ENCODE measurements at regions not wholly inside any gene's neighbourhood (a gene's known extent, or its start where the extent isn't known, plus 50 kb on each side); places are given as distances from the start of the nearest gene placed in this dataset.

DNA sequence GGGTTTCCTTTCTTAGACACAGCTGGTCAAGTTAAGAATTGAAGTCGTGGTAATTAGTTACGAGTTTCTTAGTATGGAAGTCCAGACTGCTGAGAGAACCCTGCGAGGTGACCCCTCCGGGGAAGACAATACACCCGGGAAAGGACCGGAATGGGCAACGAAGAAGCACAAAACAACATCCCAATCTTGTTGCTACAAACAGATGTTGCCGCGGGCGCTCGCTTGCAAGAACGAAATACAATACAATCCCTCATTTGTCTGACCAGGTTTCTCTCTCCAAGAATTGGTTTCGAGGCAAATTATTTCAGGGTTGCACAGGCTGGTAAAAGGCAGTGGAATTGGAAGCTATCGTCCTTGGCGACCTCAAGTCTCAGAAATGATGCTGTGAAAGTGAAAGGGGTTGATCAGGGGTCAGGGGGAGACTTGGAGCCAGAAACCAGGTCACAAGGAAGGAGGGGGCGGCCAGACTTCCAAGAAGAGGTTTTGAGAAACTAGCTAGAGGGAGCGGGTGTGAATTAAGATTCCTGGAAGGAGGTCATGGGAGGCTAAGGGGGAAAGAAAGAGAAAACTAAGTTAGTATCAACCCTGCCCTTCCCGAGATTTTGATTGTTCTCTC, 401.9 kb downstream of the HRH4 start:
- DNase-seq (no peak), ATAC-seq (no peak)
- Histone ChIP-seq H3K27me3 (ENCODE audit: control insufficient read depth, insufficient read depth, low read length) (no peaks in the 10 kb centered on the region), H3K4me3 (ENCODE audit: low read length) (no peak overlapping the region), H3K36me3 (ENCODE audit: control insufficient read depth, insufficient read depth, low read length) (no peaks in the 10 kb centered on the region), H3K27ac (ENCODE audit: low read length) (no peak overlapping the region), H3K9me3 (ENCODE audit: control insufficient read depth, insufficient read depth, low read length) (no peaks in the 10 kb centered on the region), H3K4me1 (ENCODE audit: control insufficient read depth, insufficient read depth, low read length) (no peaks in the 10 kb centered on the region)
- Mint-ChIP-seq H3K36me3 (no peaks in the 10 kb centered on the region), H3K27ac (no peak overlapping the region), H3K4me3 (no peak overlapping the region), H3K27me3 (ENCODE audit: low read depth in 2 of 2) (peaks cover 3 to 5% of the 10 kb centered on the region in 2 donors), H3K9me3 (no peaks in the 10 kb centered on the region), H3K4me1 (no peaks in the 10 kb centered on the region)
- TF ChIP-seq, protein P1, sequence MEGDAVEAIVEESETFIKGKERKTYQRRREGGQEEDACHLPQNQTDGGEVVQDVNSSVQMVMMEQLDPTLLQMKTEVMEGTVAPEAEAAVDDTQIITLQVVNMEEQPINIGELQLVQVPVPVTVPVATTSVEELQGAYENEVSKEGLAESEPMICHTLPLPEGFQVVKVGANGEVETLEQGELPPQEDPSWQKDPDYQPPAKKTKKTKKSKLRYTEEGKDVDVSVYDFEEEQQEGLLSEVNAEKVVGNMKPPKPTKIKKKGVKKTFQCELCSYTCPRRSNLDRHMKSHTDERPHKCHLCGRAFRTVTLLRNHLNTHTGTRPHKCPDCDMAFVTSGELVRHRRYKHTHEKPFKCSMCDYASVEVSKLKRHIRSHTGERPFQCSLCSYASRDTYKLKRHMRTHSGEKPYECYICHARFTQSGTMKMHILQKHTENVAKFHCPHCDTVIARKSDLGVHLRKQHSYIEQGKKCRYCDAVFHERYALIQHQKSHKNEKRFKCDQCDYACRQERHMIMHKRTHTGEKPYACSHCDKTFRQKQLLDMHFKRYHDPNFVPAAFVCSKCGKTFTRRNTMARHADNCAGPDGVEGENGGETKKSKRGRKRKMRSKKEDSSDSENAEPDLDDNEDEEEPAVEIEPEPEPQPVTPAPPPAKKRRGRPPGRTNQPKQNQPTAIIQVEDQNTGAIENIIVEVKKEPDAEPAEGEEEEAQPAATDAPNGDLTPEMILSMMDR (IDR thresholded peaks at IDR 0.05): no peak
- intact Hi-C loops (cut with micrococcal nuclease): no loop called here
- 88% methylated on average over 18 of the region's 18 CpGs for WGBS (ENCODE audit: insufficient coverage)

DNA sequence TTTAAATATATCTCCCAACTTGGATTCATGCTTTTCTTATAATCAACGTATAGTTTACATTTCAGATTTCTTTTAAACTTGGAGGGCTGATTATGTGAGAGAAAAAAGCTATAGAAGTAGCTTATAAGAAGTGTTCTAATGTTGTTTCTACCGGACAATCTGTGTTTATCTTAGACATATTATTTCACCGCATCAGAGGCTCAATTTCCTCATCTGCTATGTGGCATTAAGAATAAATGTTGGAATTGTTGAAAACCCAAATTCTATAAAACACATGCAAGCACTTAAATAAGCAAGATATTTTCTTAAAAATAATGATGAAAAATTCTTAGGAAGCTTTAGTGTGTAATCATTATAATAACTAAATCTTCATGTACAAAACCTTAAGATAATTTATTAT, 407.9 kb downstream of the HRH4 start:
- Histone ChIP-seq H3K27ac (ENCODE audit: low read length) (no peak overlapping the region), H3K4me1 (ENCODE audit: control insufficient read depth, insufficient read depth, low read length) (no peaks in the 10 kb centered on the region), H3K27me3 (ENCODE audit: control insufficient read depth, insufficient read depth, low read length) (no peaks in the 10 kb centered on the region), H3K36me3 (ENCODE audit: control insufficient read depth, insufficient read depth, low read length) (no peaks in the 10 kb centered on the region), H3K9me3 (ENCODE audit: control insufficient read depth, insufficient read depth, low read length) (no peaks in the 10 kb centered on the region), H3K4me3 (ENCODE audit: low read length) (no peak overlapping the region)
- no peak for ATAC-seq
- no peak for DNase-seq
- Mint-ChIP-seq H3K9me3 (no peaks in the 10 kb centered on the region), H3K27ac (no peak overlapping the region), H3K4me1 (no peaks in the 10 kb centered on the region), H3K4me3 (no peak overlapping the region), H3K36me3 (no peaks in the 10 kb centered on the region), H3K27me3 (ENCODE audit: low read depth in 2 of 2) (peaks cover 0 to 22% of the 10 kb centered on the region in 2 donors)
- WGBS (ENCODE audit: insufficient coverage): 100% methylated on average over 1 of the region's 3 CpGs
- intact Hi-C loops (cut with micrococcal nuclease): no loop called here
- TF ChIP-seq, protein P1 (IDR thresholded peaks at IDR 0.05): no peak

- no peak overlapping the region for H3K4me3 ChIP-seq (ENCODE audit: low read length)
- Mint-ChIP-seq H3K27me3 (ENCODE audit: low read depth in 2 of 2) (peaks cover 0 to 22% of the 10 kb centered on the region in 2 donors), H3K4me1 (no peaks in the 10 kb centered on the region), H3K4me3 (no peak overlapping the region), H3K9me3 (no peaks in the 10 kb centered on the region), H3K27ac (no peak overlapping the region), H3K36me3 (no peaks in the 10 kb centered on the region)
- TF ChIP-seq, protein P1 (IDR thresholded peaks at IDR 0.05): no peak
- intact Hi-C loops (cut with micrococcal nuclease): no loop called here
- H3K36me3 ChIP-seq (ENCODE audit: control insufficient read depth, insufficient read depth, low read length): no peaks in the 10 kb centered on the region
- no peaks in the 10 kb centered on the region for H3K9me3 ChIP-seq (ENCODE audit: control insufficient read depth, insufficient read depth, low read length)
- DNase-seq (no peak), ATAC-seq (no peak)
- H3K4me1 ChIP-seq (ENCODE audit: control insufficient read depth, insufficient read depth, low read length): no peaks in the 10 kb centered on the region
- no peaks in the 10 kb centered on the region for H3K27me3 ChIP-seq (ENCODE audit: control insufficient read depth, insufficient read depth, low read length)
- WGBS (ENCODE audit: insufficient coverage): 88% methylated on average over 2 of the region's 4 CpGs
- H3K27ac ChIP-seq (ENCODE audit: low read length): no peak overlapping the region
Observed at GRCh38 chr18:24868760-24869237, 408.4 kb downstream of the HRH4 start.

- WGBS (ENCODE audit: insufficient coverage): no CpG with 5 or more reads among the region's 3 CpGs
Observed at GRCh38 chr18:24869285-24869684, 408.8 kb downstream of the HRH4 start.

More at GRCh38 chr18:24869285-24869684, 408.8 kb downstream of the HRH4 start:
- Histone ChIP-seq H3K4me1 (ENCODE audit: control insufficient read depth, insufficient read depth, low read length) (no peaks in the 10 kb centered on the region), H3K27ac (ENCODE audit: low read length) (no peak overlapping the region), H3K4me3 (ENCODE audit: low read length) (no peak overlapping the region), H3K9me3 (ENCODE audit: control insufficient read depth, insufficient read depth, low read length) (no peaks in the 10 kb centered on the region), H3K36me3 (ENCODE audit: control insufficient read depth, insufficient read depth, low read length) (no peaks in the 10 kb centered on the region), H3K27me3 (ENCODE audit: control insufficient read depth, insufficient read depth, low read length) (no peaks in the 10 kb centered on the region)
- H3K27me3 Mint-ChIP-seq (ENCODE audit: low read depth in 2 of 2): peaks cover 0 to 22% of the 10 kb centered on the region in 2 donors
- intact Hi-C loops (cut with micrococcal nuclease): no loop called here
- no peaks in the 10 kb centered on the region for H3K36me3 Mint-ChIP-seq
- TF ChIP-seq, protein P1 (IDR thresholded peaks at IDR 0.05): no peak
- no peaks in the 10 kb centered on the region for H3K4me1 Mint-ChIP-seq
- H3K27ac Mint-ChIP-seq: no peak overlapping the region
- no peak overlapping the region for H3K4me3 Mint-ChIP-seq
- DNase-seq: no peak
- ATAC-seq: no peak
- no peaks in the 10 kb centered on the region for H3K9me3 Mint-ChIP-seq
